AG04450 (cell line): ENCODE measurements at regions not wholly inside any gene's neighbourhood (a gene's known extent, or its start where the extent isn't known, plus 50 kb on each side); places are given as distances from the start of the nearest gene placed in this dataset.

ENCODE experiments used
- CTCF ChIA-PET: fragments of 300-600, 350-600 bp; formaldehyde crosslinking; extraction: SDS; loops from one replicate; lab custom pipeline; 2022; ENCODE audit warnings: antibody characterized with exemption, inconsistent platforms; lab: Charles Lee
- POLR2A ChIA-PET: fragments of 350-600 bp; formaldehyde crosslinking; extraction: SDS; loops from one replicate; lab custom pipeline; 2021; ENCODE audit warnings: antibody characterized with exemption, inconsistent platforms; lab: Yijun Ruan, JAX
- DNase-seq: peaks from one replicate; pipeline ENCODE4 v3.0.0-alpha.2; 2011; ENCODE audit warnings: low read depth, low spot score
- H3K27ac ChIP-seq: one replicate; pipeline ENCODE4 v1.5.1; 2012; ENCODE audit warnings: low read depth, low read length, control low read depth
- H3K27me3 ChIP-seq: one replicate; pipeline ENCODE4 v1.6.0; 2012; ENCODE audit warnings: low read length; ENCODE audit not compliant: control insufficient read depth, insufficient read depth
- H3K4me3 ChIP-seq: 2 replicates; pipeline ENCODE4 v1.5.1; 2011; ENCODE audit warnings: mild to moderate bottlenecking, low read depth, low read length, control low read depth
- H3K9me3 ChIP-seq: 2 replicates; pipeline ENCODE4 v1.5.1; 2012; ENCODE audit warnings: low read length; ENCODE audit not compliant: control insufficient read depth, insufficient read depth
- TF ChIP-seq, protein P1 (sequence below): IDR thresholded peaks from 2 replicates; pipeline ENCODE4 v1.5.1; 2011; ENCODE audit warnings: low read depth, low read length, control low read depth, inconsistent platforms

DNA sequence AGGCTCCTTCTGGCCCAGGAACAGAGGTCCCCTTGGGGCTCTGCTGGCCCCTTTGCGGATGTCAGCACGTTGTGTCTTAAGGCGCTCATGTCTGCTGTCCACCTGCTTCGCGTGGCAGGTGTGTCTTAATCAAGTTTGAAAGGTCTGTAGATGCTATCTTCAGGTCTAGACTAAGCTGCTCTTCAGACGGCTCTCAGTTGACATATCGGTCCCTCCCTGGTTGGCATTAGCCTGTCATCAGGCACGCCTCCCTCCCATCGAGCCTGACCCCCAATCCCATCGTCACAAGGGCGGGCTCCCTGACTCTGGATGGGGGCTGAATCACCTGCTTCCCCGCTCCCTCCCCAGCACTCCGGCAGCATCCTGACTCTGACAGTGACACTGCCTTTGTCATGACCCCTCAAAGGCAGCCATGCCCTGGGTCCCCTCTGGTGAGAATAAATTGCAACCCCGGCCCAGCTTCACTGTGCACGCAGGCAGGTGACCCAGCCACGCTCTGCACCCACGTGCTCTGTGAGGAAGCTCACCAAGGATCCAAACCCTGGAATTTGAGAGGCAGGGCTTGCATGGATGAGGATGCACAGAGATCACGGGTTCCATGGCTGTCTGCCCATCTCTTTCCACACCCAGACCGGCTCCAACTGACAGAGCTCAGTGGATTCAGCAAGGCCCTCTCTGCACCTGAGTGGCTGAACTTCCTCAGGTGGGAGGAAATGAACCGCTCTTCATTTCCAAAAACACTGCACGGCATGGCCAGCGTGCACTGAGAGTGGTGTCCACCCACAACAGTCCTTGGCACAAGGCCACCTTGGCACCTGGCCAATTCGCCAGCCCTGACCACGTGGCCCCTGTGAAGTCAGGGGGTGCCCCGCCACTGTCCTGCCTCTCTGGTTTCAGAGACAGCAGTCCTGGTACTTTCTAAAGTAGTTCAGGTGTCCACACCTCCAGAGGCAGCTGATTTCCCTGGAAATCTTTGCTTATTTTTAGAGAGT is 110.2 kb upstream of the GPC1 start:
- ChIA-PET POLR2A (no interaction called here), CTCF (no interaction called here)
- Histone ChIP-seq H3K9me3 (peaks cover 12% of the 10 kb centered on the region; the same call in 1 of the 2 replicates), H3K4me3 (no peak overlapping the region), H3K27ac (no peak overlapping the region), H3K27me3 (peaks cover 11% of the 10 kb centered on the region)
- TF ChIP-seq, protein P1, sequence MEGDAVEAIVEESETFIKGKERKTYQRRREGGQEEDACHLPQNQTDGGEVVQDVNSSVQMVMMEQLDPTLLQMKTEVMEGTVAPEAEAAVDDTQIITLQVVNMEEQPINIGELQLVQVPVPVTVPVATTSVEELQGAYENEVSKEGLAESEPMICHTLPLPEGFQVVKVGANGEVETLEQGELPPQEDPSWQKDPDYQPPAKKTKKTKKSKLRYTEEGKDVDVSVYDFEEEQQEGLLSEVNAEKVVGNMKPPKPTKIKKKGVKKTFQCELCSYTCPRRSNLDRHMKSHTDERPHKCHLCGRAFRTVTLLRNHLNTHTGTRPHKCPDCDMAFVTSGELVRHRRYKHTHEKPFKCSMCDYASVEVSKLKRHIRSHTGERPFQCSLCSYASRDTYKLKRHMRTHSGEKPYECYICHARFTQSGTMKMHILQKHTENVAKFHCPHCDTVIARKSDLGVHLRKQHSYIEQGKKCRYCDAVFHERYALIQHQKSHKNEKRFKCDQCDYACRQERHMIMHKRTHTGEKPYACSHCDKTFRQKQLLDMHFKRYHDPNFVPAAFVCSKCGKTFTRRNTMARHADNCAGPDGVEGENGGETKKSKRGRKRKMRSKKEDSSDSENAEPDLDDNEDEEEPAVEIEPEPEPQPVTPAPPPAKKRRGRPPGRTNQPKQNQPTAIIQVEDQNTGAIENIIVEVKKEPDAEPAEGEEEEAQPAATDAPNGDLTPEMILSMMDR: no peak
- no peak for DNase-seq

DNA sequence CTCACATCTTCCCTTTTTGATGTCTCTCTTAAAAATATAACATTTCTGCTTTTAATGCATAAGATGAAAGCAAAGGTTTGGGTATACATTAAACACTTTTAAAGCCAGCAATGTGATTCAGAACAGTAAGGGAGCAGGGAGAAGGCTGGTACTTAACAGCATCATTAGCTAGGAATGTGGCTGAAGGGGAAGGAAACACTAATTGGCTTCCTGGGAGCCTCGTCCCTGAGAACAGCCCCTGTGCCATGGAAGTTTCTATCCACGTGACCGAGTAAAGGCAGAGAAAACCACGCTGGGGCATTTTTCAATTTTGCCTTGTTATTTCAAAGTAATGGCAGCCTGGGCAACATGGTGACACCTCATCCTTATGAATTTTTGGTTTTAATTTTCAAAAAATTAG is 109.2 kb upstream of the GPC1 start:
- no peak for DNase-seq
- Histone ChIP-seq H3K9me3 (peaks cover 12% of the 10 kb centered on the region; the same call in 1 of the 2 replicates), H3K27ac (no peak overlapping the region), H3K27me3 (peaks cover 16% of the 10 kb centered on the region), H3K4me3 (no peak overlapping the region)
- ChIA-PET CTCF (no interaction called here), POLR2A (interaction anchor here (0.7 kb wide), 1 partner anchor 86 kb away, joined by 3 read pairs; no protein-coding TSS in a partner anchor)
- TF ChIP-seq, protein P1: no peak

DNA sequence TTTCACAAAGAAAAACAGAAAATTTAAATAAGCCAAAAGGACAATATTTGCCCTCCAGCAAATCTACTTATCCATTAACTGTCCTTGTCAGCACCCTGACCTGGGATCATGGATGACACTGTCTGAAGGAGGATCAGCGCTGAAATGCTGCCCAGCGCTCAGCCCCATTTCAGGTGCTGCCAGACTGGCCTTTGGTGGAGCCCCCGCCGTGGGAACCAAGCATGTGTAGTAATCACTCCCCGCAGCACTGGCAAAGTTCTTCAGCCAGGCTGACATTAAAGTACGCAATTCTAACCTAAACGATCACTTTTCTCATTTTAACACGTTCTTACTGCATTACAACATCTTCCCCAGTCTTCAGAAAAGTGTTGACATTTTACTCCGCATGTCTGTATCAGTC is 108.6 kb upstream of the GPC1 start:
- Histone ChIP-seq H3K27me3 (peaks cover 16% of the 10 kb centered on the region), H3K27ac (no peak overlapping the region), H3K9me3 (peaks cover 12% of the 10 kb centered on the region), H3K4me3 (no peak overlapping the region)
- no peak for DNase-seq
- POLR2A ChIA-PET: no interaction called here
- TF ChIP-seq, protein P1: no peak
- CTCF ChIA-PET: no interaction called here

DNA sequence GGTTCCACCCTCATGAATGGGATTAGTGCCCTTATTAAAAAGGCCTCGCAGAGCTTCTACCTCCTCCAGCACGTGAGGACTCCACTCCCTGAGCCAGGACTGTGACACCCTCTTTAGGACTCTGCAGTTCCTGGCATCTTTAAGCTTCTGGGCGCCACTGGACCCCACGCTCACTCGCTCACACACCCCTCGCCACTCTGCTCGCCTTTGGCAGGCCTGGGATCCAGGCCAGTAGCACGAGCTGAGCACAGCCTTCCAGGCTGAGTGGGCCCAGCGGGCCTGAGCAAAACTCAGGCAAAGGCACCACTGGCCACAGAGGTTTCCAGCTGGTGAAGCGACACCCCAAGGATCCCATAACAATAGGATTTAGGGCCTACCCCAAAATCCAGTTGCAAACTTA is 107.9 kb upstream of the GPC1 start:
- H3K9me3 ChIP-seq: peaks cover 12% of the 10 kb centered on the region
- H3K27me3 ChIP-seq: peaks cover 20% of the 10 kb centered on the region
- ChIA-PET CTCF (no interaction called here), POLR2A (no interaction called here)
- DNase-seq: no peak
- H3K4me3 ChIP-seq: no peak overlapping the region
- H3K27ac ChIP-seq: no peak overlapping the region
- TF ChIP-seq, protein P1: no peak

DNA sequence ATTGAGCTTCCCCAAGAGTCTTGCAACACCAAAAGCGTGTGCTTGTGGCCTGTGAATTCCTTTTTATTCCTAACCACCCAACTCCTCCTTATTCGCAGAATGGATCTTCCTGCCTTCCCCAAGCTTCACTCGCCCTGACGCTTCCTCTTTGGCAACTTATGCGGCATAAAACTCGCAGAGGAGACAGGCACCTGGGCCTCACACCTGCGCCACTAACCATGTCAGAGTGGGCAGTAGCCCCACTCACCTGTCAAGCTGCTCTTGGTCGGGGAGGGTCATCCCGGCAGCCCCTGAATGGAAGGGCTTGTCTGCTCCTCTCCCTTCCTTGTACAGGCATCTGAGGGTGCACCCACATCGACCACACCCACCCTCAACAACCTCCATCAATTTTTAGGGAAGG is 106.9 kb upstream of the GPC1 start:
- TF ChIP-seq, protein P1: no peak
- POLR2A ChIA-PET: no interaction called here
- Histone ChIP-seq H3K9me3 (peaks cover 6% of the 10 kb centered on the region), H3K27me3 (peaks cover 20% of the 10 kb centered on the region), H3K4me3 (no peak overlapping the region), H3K27ac (no peak overlapping the region)
- DNase-seq: no peak
- CTCF ChIA-PET: no interaction called here
